ENCODE measurements at regions not wholly inside any gene's neighbourhood (a gene's known extent, or its start where the extent isn't known, plus 50 kb on each side); places are given as distances from the start of the nearest gene placed in this dataset.

GRCh38 chr21:38654580-38654979 is 151.1 kb upstream of the ETS2 start:
- Histone ChIP-seq H2AFZ (ENCODE audit: control insufficient read depth, low read depth, low read length) (no peak overlapping the region), H3K4me2 (ENCODE audit: control insufficient read depth, insufficient read depth) (no peak overlapping the region), H3K4me3 (no peak overlapping the region), H3K27me3 (replicated peaks in 1 of 2; ENCODE audit: control insufficient read depth in 2 of 2, insufficient read depth in 2 of 2, low read length in 1 of 2) (peaks cover 0 to 2% of the 10 kb centered on the region in 2 experiments), H4K20me1 (ENCODE audit: control insufficient read depth, insufficient read depth) (no peaks in the 10 kb centered on the region), H3K79me2 (ENCODE audit: control insufficient read depth, insufficient read depth, low read length) (no peaks in the 10 kb centered on the region), H3K36me3 (ENCODE audit: control insufficient read depth in 2 of 2, insufficient read depth in 2 of 2, low read length in 1 of 2) (no peaks in the 10 kb centered on the region), H3K27ac (ENCODE audit: control insufficient read depth, insufficient read depth) (no peak overlapping the region), H3K9me3 (replicated peaks; ENCODE audit: control insufficient read depth, insufficient read depth, low read length) (no peaks in the 10 kb centered on the region), H3K9ac (ENCODE audit: control insufficient read depth, insufficient read depth, low read length) (no peak overlapping the region), H3K4me1 (ENCODE audit: control insufficient read depth, insufficient read depth, low read length) (no peaks in the 10 kb centered on the region)
- DNase-seq (ENCODE audit: low read depth, low spot score) = no peak
- no peak for ATAC-seq
- ChIA-PET CTCF (no interaction called here), RAD21 (ENCODE audit: unreplicated experiment) (no interaction called here), POLR2A (no interaction called here), SMC1A (ENCODE audit: uncharacterized antibody, unreplicated experiment) (no interaction called here)
- in situ Hi-C loops (cut with MboI) (no loop called here), intact Hi-C loops (cut with micrococcal nuclease; ENCODE audit: unreplicated experiment) (no loop called here)
- WGBS (ENCODE audit: insufficient coverage, insufficient replicate concordance, low lambda C conversion rate, missing lambda C conversion rate) = 23% methylated on average over 1 of the region's 1 CpG
- FAIRE-seq = no peak
- no TSS peak for BruUV-seq (replicated peaks)
- TF ChIP-seq FOXK2 (IDR thresholded peaks at IDR 0.05) = no peak
- no peak for TF ChIP-seq BHLHE40 (IDR thresholded peaks at IDR 0.05; ENCODE audit: borderline replicate concordance in 1 of 2, low read depth in 2 of 2, low read length in 1 of 2)
- no peak for TF ChIP-seq ZNF207 (IDR thresholded peaks at IDR 0.05; ENCODE audit: borderline replicate concordance)
- no peak for TF ChIP-seq POU2F2 (IDR thresholded peaks at IDR 0.05; ENCODE audit: borderline replicate concordance, low read depth, low read length)
- TF ChIP-seq MLLT1 (IDR thresholded peaks at IDR 0.05) = no peak
- no peak for TF ChIP-seq ZNF24 (IDR thresholded peaks at IDR 0.05)
- TF ChIP-seq ESRRA (IDR thresholded peaks at IDR 0.05; ENCODE audit: low read length) = no peak
- no peak for TF ChIP-seq CEBPZ (IDR thresholded peaks at IDR 0.05; ENCODE audit: low read depth, low read length)
- no peak for TF ChIP-seq NR2C2 (IDR thresholded peaks at IDR 0.05; ENCODE audit: borderline replicate concordance, control insufficient read depth, insufficient read length, low read depth)
- TF ChIP-seq, protein P1, sequence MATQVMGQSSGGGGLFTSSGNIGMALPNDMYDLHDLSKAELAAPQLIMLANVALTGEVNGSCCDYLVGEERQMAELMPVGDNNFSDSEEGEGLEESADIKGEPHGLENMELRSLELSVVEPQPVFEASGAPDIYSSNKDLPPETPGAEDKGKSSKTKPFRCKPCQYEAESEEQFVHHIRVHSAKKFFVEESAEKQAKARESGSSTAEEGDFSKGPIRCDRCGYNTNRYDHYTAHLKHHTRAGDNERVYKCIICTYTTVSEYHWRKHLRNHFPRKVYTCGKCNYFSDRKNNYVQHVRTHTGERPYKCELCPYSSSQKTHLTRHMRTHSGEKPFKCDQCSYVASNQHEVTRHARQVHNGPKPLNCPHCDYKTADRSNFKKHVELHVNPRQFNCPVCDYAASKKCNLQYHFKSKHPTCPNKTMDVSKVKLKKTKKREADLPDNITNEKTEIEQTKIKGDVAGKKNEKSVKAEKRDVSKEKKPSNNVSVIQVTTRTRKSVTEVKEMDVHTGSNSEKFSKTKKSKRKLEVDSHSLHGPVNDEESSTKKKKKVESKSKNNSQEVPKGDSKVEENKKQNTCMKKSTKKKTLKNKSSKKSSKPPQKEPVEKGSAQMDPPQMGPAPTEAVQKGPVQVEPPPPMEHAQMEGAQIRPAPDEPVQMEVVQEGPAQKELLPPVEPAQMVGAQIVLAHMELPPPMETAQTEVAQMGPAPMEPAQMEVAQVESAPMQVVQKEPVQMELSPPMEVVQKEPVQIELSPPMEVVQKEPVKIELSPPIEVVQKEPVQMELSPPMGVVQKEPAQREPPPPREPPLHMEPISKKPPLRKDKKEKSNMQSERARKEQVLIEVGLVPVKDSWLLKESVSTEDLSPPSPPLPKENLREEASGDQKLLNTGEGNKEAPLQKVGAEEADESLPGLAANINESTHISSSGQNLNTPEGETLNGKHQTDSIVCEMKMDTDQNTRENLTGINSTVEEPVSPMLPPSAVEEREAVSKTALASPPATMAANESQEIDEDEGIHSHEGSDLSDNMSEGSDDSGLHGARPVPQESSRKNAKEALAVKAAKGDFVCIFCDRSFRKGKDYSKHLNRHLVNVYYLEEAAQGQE (IDR thresholded peaks at IDR 0.05; ENCODE audit: low read depth, low read length) = no peak
- no peak for TF ChIP-seq STAT3 (IDR thresholded peaks at IDR 0.05; ENCODE audit: low read depth, low read length)
- no peak for TF ChIP-seq KDM1A (IDR thresholded peaks at IDR 0.05; ENCODE audit: borderline replicate concordance)
- TF ChIP-seq TCF3 (IDR thresholded peaks at IDR 0.05; ENCODE audit: borderline replicate concordance, insufficient read depth, low read depth, low read length) = no peak
- TF ChIP-seq, protein P2, sequence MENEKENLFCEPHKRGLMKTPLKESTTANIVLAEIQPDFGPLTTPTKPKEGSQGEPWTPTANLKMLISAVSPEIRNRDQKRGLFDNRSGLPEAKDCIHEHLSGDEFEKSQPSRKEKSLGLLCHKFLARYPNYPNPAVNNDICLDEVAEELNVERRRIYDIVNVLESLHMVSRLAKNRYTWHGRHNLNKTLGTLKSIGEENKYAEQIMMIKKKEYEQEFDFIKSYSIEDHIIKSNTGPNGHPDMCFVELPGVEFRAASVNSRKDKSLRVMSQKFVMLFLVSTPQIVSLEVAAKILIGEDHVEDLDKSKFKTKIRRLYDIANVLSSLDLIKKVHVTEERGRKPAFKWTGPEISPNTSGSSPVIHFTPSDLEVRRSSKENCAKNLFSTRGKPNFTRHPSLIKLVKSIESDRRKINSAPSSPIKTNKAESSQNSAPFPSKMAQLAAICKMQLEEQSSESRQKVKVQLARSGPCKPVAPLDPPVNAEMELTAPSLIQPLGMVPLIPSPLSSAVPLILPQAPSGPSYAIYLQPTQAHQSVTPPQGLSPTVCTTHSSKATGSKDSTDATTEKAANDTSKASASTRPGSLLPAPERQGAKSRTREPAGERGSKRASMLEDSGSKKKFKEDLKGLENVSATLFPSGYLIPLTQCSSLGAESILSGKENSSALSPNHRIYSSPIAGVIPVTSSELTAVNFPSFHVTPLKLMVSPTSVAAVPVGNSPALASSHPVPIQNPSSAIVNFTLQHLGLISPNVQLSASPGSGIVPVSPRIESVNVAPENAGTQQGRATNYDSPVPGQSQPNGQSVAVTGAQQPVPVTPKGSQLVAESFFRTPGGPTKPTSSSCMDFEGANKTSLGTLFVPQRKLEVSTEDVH (IDR thresholded peaks at IDR 0.05; ENCODE audit: low read depth, partially characterized antibody) = no peak
